ENCODE measurements at regions not wholly inside any gene's neighbourhood (a gene's known extent, or its start where the extent isn't known, plus 50 kb on each side); places are given as distances from the start of the nearest gene placed in this dataset.
"Not testable (repeated sequence)": the region's sequence is repeated elsewhere in the genome, so short reads cannot be mapped to it uniquely, and the experiment has no call there.

DNA sequence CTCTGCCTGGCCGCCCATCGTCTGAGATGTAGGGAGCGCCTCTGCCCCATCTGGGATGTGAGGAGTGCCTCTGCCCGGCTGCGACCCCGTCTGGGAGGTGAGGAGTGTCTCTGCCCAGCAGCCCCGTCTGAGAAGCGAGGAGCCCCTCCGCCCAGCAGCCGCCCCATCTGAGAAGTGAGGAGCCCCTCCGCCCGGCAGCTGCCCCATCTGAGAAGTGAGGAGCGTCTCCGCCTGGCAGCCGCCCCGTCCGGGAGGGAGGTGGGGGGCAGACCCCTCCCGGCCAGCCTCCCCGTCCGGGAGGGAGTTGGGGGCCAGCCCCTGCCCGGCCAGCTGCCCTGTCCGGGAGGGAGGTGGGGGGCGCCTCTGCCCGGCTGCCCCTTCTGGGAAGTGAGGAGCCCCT is 117.8 kb downstream of the BMS1 start:
- TF ChIP-seq, protein P1, sequence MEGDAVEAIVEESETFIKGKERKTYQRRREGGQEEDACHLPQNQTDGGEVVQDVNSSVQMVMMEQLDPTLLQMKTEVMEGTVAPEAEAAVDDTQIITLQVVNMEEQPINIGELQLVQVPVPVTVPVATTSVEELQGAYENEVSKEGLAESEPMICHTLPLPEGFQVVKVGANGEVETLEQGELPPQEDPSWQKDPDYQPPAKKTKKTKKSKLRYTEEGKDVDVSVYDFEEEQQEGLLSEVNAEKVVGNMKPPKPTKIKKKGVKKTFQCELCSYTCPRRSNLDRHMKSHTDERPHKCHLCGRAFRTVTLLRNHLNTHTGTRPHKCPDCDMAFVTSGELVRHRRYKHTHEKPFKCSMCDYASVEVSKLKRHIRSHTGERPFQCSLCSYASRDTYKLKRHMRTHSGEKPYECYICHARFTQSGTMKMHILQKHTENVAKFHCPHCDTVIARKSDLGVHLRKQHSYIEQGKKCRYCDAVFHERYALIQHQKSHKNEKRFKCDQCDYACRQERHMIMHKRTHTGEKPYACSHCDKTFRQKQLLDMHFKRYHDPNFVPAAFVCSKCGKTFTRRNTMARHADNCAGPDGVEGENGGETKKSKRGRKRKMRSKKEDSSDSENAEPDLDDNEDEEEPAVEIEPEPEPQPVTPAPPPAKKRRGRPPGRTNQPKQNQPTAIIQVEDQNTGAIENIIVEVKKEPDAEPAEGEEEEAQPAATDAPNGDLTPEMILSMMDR (IDR thresholded peaks at IDR 0.05): not testable (repeated sequence)
- TF ChIP-seq POLR2A (IDR thresholded peaks at IDR 0.05): not testable (repeated sequence)
